ENCODE measurements at regions not wholly inside any gene's neighbourhood (a gene's known extent, or its start where the extent isn't known, plus 50 kb on each side); places are given as distances from the start of the nearest gene placed in this dataset.

- H3K4me3 ChIP-seq (ENCODE audit: low read depth, low read length), result no peak overlapping the region
- no peak for TF ChIP-seq CTCF (IDR thresholded peaks at IDR 0.05; ENCODE audit: borderline replicate concordance, insufficient read depth, low read depth, low read length)
Measured at GRCh38 chr7:85586091-85586490, 399.2 kb upstream of the SEMA3D start.

- no peak for TF ChIP-seq CTCF (IDR thresholded peaks at IDR 0.05; ENCODE audit: borderline replicate concordance, insufficient read depth, low read depth, low read length)
- no peak overlapping the region for H3K4me3 ChIP-seq (ENCODE audit: low read depth, low read length)
Measured at GRCh38 chr7:85583131-85583953, 396.5 kb upstream of the SEMA3D start.

- TF ChIP-seq CTCF (IDR thresholded peaks at IDR 0.05; ENCODE audit: borderline replicate concordance, insufficient read depth, low read depth, low read length), result no peak
- H3K4me3 ChIP-seq (ENCODE audit: low read depth, low read length), result no peak overlapping the region
Measured at GRCh38 chr7:85573844-85574243, 387.0 kb upstream of the SEMA3D start.

GRCh38 chr7:85573346-85573745, 386.5 kb upstream of the SEMA3D start:
- H3K4me3 ChIP-seq (ENCODE audit: low read depth, low read length), result no peak overlapping the region
- no peak for TF ChIP-seq CTCF (IDR thresholded peaks at IDR 0.05; ENCODE audit: borderline replicate concordance, insufficient read depth, low read depth, low read length)

GRCh38 chr7:85570898-85571297, 384.0 kb upstream of the SEMA3D start:
- TF ChIP-seq CTCF (IDR thresholded peaks at IDR 0.05; ENCODE audit: borderline replicate concordance, insufficient read depth, low read depth, low read length), result no peak
- H3K4me3 ChIP-seq (ENCODE audit: low read depth, low read length), result no peak overlapping the region

- no peak overlapping the region for H3K4me3 ChIP-seq (ENCODE audit: low read depth, low read length)
- no peak for TF ChIP-seq CTCF (IDR thresholded peaks at IDR 0.05; ENCODE audit: borderline replicate concordance, insufficient read depth, low read depth, low read length)
Measured at GRCh38 chr7:85567983-85568382, 381.1 kb upstream of the SEMA3D start.

- TF ChIP-seq CTCF (IDR thresholded peaks at IDR 0.05; ENCODE audit: borderline replicate concordance, insufficient read depth, low read depth, low read length), result no peak
- no peak overlapping the region for H3K4me3 ChIP-seq (ENCODE audit: low read depth, low read length)
Measured at GRCh38 chr7:85566095-85566794, 379.4 kb upstream of the SEMA3D start.

All from GM12875 (cell line).